ENCODE measurements at regions not wholly inside any gene's neighbourhood (a gene's known extent, or its start where the extent isn't known, plus 50 kb on each side); places are given as distances from the start of the nearest gene placed in this dataset.
"Not testable (repeated sequence)": the region's sequence is repeated elsewhere in the genome, so short reads cannot be mapped to it uniquely, and the experiment has no call there.

DNA sequence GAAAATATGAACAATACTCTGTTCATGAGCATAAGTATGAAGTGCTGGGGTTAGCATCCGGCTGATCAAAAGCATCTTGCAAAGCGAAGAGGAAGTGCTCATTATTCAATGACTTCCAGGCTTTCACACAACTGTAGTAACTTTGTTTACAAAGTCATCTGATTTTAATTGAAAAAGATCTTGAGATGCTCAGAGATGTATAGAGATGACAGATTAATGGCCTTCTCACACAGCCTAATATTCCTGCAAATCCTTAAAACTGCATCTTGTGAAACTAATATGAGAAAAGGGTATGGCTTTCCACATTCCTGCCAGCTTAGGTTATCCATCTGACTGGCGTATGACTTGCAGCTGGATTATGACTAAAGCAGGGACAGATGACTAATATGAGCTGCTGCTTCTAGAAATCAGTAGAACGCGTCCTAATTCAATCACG is 125.4 kb downstream of the CASP12 start:
- Histone ChIP-seq H3K9me3 (ENCODE audit: insufficient read depth, low read depth, low read length) (no peaks in the 10 kb centered on the region), H3K4me1 (ENCODE audit: insufficient read depth, low read length) (peaks cover 11% of the 10 kb centered on the region), H3K27me3 (ENCODE audit: insufficient read depth, low read length) (no peaks in the 10 kb centered on the region), H4K20me1 (ENCODE audit: insufficient read depth, low read length) (no peaks in the 10 kb centered on the region), H3K9ac (ENCODE audit: low read length) (peak overlapping the region; percentile 12), H3K36me3 (ENCODE audit: insufficient read depth, low read length) (no peaks in the 10 kb centered on the region), H3K4me2 (ENCODE audit: low read length) (peak overlapping the region; percentile 66), H3K4me3 (ENCODE audit: insufficient read depth, low read depth, low read length) (no peak overlapping the region), H2AFZ (ENCODE audit: low read depth, low read length) (peak overlapping the region; percentile 23), H3K79me2 (ENCODE audit: insufficient read depth, low read length) (no peaks in the 10 kb centered on the region), H3K27ac (ENCODE audit: low read depth, low read length) (peak overlapping the region; percentile 61)
- H3K4me3 Mint-ChIP-seq (ENCODE audit: unreplicated experiment): no peak overlapping the region
- DNase-seq (ENCODE audit: low read depth) (peak; percentile 92), FAIRE-seq (peak; percentile 91)
- H3K27ac Mint-ChIP-seq (ENCODE audit: unreplicated experiment): peak overlapping the region; percentile 67
- peaks cover 3% of the 10 kb centered on the region for H3K9me3 Mint-ChIP-seq (ENCODE audit: unreplicated experiment)
- no peaks in the 10 kb centered on the region for H3K36me3 Mint-ChIP-seq (ENCODE audit: low read depth, unreplicated experiment)
- no peaks in the 10 kb centered on the region for H3K27me3 Mint-ChIP-seq (ENCODE audit: low read depth, unreplicated experiment)
- peaks cover 20% of the 10 kb centered on the region for H3K4me1 Mint-ChIP-seq (ENCODE audit: low read depth, unreplicated experiment)
- no peak for TF ChIP-seq EZH2 (IDR thresholded peaks at IDR 0.05; ENCODE audit: insufficient read depth, low read length)
- TF ChIP-seq, protein P1, sequence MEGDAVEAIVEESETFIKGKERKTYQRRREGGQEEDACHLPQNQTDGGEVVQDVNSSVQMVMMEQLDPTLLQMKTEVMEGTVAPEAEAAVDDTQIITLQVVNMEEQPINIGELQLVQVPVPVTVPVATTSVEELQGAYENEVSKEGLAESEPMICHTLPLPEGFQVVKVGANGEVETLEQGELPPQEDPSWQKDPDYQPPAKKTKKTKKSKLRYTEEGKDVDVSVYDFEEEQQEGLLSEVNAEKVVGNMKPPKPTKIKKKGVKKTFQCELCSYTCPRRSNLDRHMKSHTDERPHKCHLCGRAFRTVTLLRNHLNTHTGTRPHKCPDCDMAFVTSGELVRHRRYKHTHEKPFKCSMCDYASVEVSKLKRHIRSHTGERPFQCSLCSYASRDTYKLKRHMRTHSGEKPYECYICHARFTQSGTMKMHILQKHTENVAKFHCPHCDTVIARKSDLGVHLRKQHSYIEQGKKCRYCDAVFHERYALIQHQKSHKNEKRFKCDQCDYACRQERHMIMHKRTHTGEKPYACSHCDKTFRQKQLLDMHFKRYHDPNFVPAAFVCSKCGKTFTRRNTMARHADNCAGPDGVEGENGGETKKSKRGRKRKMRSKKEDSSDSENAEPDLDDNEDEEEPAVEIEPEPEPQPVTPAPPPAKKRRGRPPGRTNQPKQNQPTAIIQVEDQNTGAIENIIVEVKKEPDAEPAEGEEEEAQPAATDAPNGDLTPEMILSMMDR (IDR thresholded peaks at IDR 0.05; ENCODE audit: insufficient read depth, low read depth, low read length): no peak

DNA sequence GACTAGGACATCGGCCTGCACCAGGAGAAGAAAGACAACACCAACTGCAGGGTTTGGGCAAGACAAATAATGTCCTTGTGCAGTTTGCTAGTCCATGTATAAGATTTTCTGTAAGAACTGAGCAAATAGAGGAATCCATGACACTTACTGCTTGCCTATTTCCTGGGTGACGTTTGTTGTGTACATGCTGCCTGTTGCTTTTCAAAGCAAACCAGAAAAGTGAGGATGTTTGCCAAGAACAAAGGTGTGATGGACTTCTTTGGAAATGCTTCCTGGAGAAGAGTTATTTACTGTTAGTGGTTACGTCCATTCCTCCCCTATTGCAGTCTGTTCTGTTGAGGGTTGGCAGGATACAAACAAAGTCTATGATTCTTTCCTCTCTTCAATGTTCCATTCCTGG is 126.5 kb downstream of the CASP12 start:
- Mint-ChIP-seq H3K9me3 (ENCODE audit: unreplicated experiment) (no peaks in the 10 kb centered on the region), H3K4me3 (ENCODE audit: unreplicated experiment) (no peak overlapping the region), H3K27ac (ENCODE audit: unreplicated experiment) (peak overlapping the region; percentile 62), H3K27me3 (ENCODE audit: low read depth, unreplicated experiment) (no peaks in the 10 kb centered on the region), H3K36me3 (ENCODE audit: low read depth, unreplicated experiment) (no peaks in the 10 kb centered on the region), H3K4me1 (ENCODE audit: low read depth, unreplicated experiment) (peaks cover 20% of the 10 kb centered on the region)
- FAIRE-seq (no peak), DNase-seq (ENCODE audit: low read depth) (peak; percentile 2)
- Histone ChIP-seq H3K27me3 (ENCODE audit: insufficient read depth, low read length) (no peaks in the 10 kb centered on the region), H3K9me3 (ENCODE audit: insufficient read depth, low read depth, low read length) (no peaks in the 10 kb centered on the region), H3K27ac (ENCODE audit: low read depth, low read length) (no peak overlapping the region), H3K9ac (ENCODE audit: low read length) (no peak overlapping the region), H2AFZ (ENCODE audit: low read depth, low read length) (peak overlapping the region; percentile 6), H3K4me1 (ENCODE audit: insufficient read depth, low read length) (peaks cover 11% of the 10 kb centered on the region), H3K4me3 (ENCODE audit: insufficient read depth, low read depth, low read length) (no peak overlapping the region), H3K79me2 (ENCODE audit: insufficient read depth, low read length) (no peaks in the 10 kb centered on the region), H4K20me1 (ENCODE audit: insufficient read depth, low read length) (no peaks in the 10 kb centered on the region), H3K36me3 (ENCODE audit: insufficient read depth, low read length) (no peaks in the 10 kb centered on the region), H3K4me2 (ENCODE audit: low read length) (no peak overlapping the region)
- TF ChIP-seq EZH2 (IDR thresholded peaks at IDR 0.05; ENCODE audit: insufficient read depth, low read length): no peak
- TF ChIP-seq, protein P1 (IDR thresholded peaks at IDR 0.05; ENCODE audit: insufficient read depth, low read depth, low read length): no peak

DNA sequence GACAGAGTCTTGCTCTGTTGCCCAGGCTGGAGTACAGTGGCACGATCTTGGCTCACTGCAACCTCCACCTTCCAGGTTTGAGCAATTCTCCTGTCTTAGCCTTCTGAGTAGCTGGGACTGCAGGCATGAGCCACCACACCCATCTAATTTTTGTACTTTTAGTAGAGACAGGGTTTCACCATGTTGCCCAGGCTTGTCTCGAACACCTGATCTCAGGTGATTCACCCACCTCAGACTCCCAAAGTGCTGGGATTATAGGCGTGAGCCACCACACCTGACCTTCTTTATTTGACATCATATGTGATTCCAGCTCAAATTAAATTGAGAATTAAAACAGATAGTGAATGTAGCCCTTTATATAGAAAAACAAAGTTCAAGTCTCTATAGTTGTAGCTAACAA is 127.2 kb downstream of the CASP12 start:
- not testable (repeated sequence) for H3K4me3 Mint-ChIP-seq (ENCODE audit: unreplicated experiment); H3K36me3 Mint-ChIP-seq (ENCODE audit: low read depth, unreplicated experiment); H2AFZ ChIP-seq (ENCODE audit: low read depth, low read length); H3K27ac Mint-ChIP-seq (ENCODE audit: unreplicated experiment); FAIRE-seq; H3K4me2 ChIP-seq (ENCODE audit: low read length); H4K20me1 ChIP-seq (ENCODE audit: insufficient read depth, low read length); H3K9me3 Mint-ChIP-seq (ENCODE audit: unreplicated experiment); H3K9ac ChIP-seq (ENCODE audit: low read length); H3K27ac ChIP-seq (ENCODE audit: low read depth, low read length); H3K79me2 ChIP-seq (ENCODE audit: insufficient read depth, low read length); DNase-seq (ENCODE audit: low read depth); H3K4me3 ChIP-seq (ENCODE audit: insufficient read depth, low read depth, low read length); H3K27me3 Mint-ChIP-seq (ENCODE audit: low read depth, unreplicated experiment); H3K9me3 ChIP-seq (ENCODE audit: insufficient read depth, low read depth, low read length); H3K36me3 ChIP-seq (ENCODE audit: insufficient read depth, low read length); H3K27me3 ChIP-seq (ENCODE audit: insufficient read depth, low read length)
- H3K4me1 Mint-ChIP-seq (ENCODE audit: low read depth, unreplicated experiment): peaks cover 16% of the 10 kb centered on the region
- H3K4me1 ChIP-seq (ENCODE audit: insufficient read depth, low read length): peaks cover 11% of the 10 kb centered on the region
